Endothelial cell of umbilical vein (primary cell): ENCODE measurements at regions not wholly inside any gene's neighbourhood (a gene's known extent, or its start where the extent isn't known, plus 50 kb on each side); places are given as distances from the start of the nearest gene placed in this dataset.

Source experiments
- BruUV-seq: library from RNA; stranded (reverse); fragments of 400-500 nt; replicated peaks from 2 replicates; lab custom pipeline; 2021; lab: Mats Ljungman, UMichigan
- CTCF ChIA-PET: fragments of 300-600, 350-600 bp; sonication (Branson Sonifier 250); formaldehyde crosslinking; loops from one replicate; lab custom pipeline; 2021; ENCODE audit warnings: antibody characterized with exemption, inconsistent platforms; lab: Charles Lee
- POLR2A ChIA-PET: fragments of 300-600, 350-600 bp; sonication (Branson Sonifier 250); formaldehyde crosslinking; loops from one replicate; lab custom pipeline; 2021; ENCODE audit warnings: antibody characterized with exemption, inconsistent platforms; lab: Charles Lee
- DNase-seq: peaks from one replicate; pipeline ENCODE4 v3.0.0-alpha.2; 2011; ENCODE audit warnings: low read depth, low spot score
- FAIRE-seq: peaks from 2 replicates; lab custom pipeline; 2011; peaks lifted over from hg19 to GRCh38; lab: Jason Lieb, UNC
- H2AFZ ChIP-seq: 2 replicates; pipeline ENCODE4 v1.6.0; 2012; ENCODE audit warnings: low read depth, low read length, control low read depth, inconsistent platforms
- H3K27ac ChIP-seq: 2 replicates; pipeline ENCODE4 v1.5.1; 2011; ENCODE audit warnings: low read depth, mild to moderate bottlenecking, control low read depth, low read length, moderate library complexity; ENCODE audit not compliant: insufficient read depth
- H3K27me3 ChIP-seq, 2 experiments: 2 replicates each; pipeline versions ENCODE4 v1.6.0 to v1.6.1; 2011; ENCODE audit warnings: low read length in 2 of 2, mixed read lengths in 1 of 2; ENCODE audit not compliant: control insufficient read depth in 2 of 2, insufficient read depth in 2 of 2
- H3K36me3 ChIP-seq, 2 experiments: 2 replicates in 1 of 2; 3 replicates in 1 of 2; pipeline ENCODE4 v1.5.1; 2011; ENCODE audit warnings: low read length in 2 of 2, mild to moderate bottlenecking in 1 of 2, moderate library complexity in 1 of 2; ENCODE audit not compliant: control insufficient read depth in 2 of 2, insufficient read depth in 2 of 2; ENCODE audit errors: extremely low read depth in 1 of 2
- H3K4me1 ChIP-seq: 3 replicates; pipeline ENCODE4 v1.5.1; 2011; ENCODE audit warnings: mild to moderate bottlenecking, low read length; ENCODE audit not compliant: control insufficient read depth, insufficient read depth; ENCODE audit errors: extremely low read depth
- H3K4me2 ChIP-seq: 2 replicates; pipeline ENCODE4 v1.6.1; 2011; ENCODE audit warnings: low read length, control low read depth, mixed read lengths; ENCODE audit not compliant: insufficient read depth
- H3K4me3 ChIP-seq, 3 experiments: fragments of 200-600 bp in 1 of 3; sonication (generic), shearing (Covaris generic) in 1 of 3; replicated peaks in 1 of 3; 2 replicates each; pipeline ENCODE4 v1.5.1; 2011 to 2016; ENCODE audit warnings: control low read depth in 3 of 3, low read length in 3 of 3, mild to moderate bottlenecking in 2 of 3, inconsistent platforms in 1 of 3, low read depth in 1 of 3, moderate library complexity in 1 of 3; ENCODE audit not compliant: insufficient read depth in 1 of 3
- H3K79me2 ChIP-seq: 2 replicates; pipeline ENCODE4 v1.6.0; 2012; ENCODE audit warnings: low read length, inconsistent platforms; ENCODE audit not compliant: control insufficient read depth, insufficient read depth
- H3K9ac ChIP-seq: replicated peaks from 2 replicates; pipeline ENCODE3; 2011; ENCODE audit warnings: low read length, control low read depth; ENCODE audit not compliant: insufficient read depth; ENCODE audit errors: extremely low read depth
- H3K9me1 ChIP-seq: replicated peaks from 3 replicates; pipeline ENCODE4 v1.6.0; 2011; ENCODE audit warnings: mild to moderate bottlenecking, low read length; ENCODE audit not compliant: control insufficient read depth, insufficient read depth; ENCODE audit errors: extremely low read depth
- H3K9me3 ChIP-seq: replicated peaks from 2 replicates; pipeline ENCODE4 v1.5.1; 2012; ENCODE audit warnings: low read length, inconsistent platforms; ENCODE audit not compliant: control insufficient read depth, insufficient read depth
- H4K20me1 ChIP-seq: replicated peaks from 2 replicates; pipeline ENCODE3; 2011; ENCODE audit warnings: mild to moderate bottlenecking, low read length; ENCODE audit not compliant: control insufficient read depth, insufficient read depth; ENCODE audit errors: extremely low read depth
- CTCF ChIP-seq, 2 donors: IDR thresholded peaks; 1 replicate in 1 of 2; 2 replicates in 1 of 2; pipeline ENCODE4 v1.5.1; 2011; ENCODE audit warnings: low read length in 2 of 2, mild to moderate bottlenecking in 2 of 2, moderate library complexity in 2 of 2, control low read depth in 1 of 2, inconsistent platforms in 1 of 2, low read depth in 1 of 2; ENCODE audit not compliant: insufficient read depth in 1 of 2; ENCODE audit errors: extremely low read depth in 1 of 2
- EZH2 ChIP-seq: IDR thresholded peaks from 2 replicates; pipeline ENCODE4 v1.6.1; 2012; ENCODE audit warnings: borderline replicate concordance, low read depth, mild to moderate bottlenecking, moderate library complexity, low read length, inconsistent platforms; ENCODE audit not compliant: severe bottlenecking
- GATA2 ChIP-seq: IDR thresholded peaks from 2 replicates; pipeline ENCODE4 v1.7.0; 2011; ENCODE audit warnings: low read depth, mild to moderate bottlenecking, moderate library complexity, mixed read lengths, low read length; ENCODE audit not compliant: insufficient read length, insufficient read depth
- JUN ChIP-seq: IDR thresholded peaks from 2 replicates; pipeline ENCODE4 v1.6.1; 2011; ENCODE audit warnings: borderline replicate concordance, low read depth; ENCODE audit not compliant: insufficient read length, insufficient read depth
- MAX ChIP-seq: IDR thresholded peaks from 2 replicates; pipeline ENCODE4 v1.6.1; 2011; ENCODE audit not compliant: insufficient read depth, insufficient read length
- POLR2A ChIP-seq: IDR thresholded peaks from 2 replicates; pipeline ENCODE4 v1.6.1; 2012; ENCODE audit warnings: low read depth, mild to moderate bottlenecking, control low read depth, low read length
- POLR2AphosphoS5 ChIP-seq: IDR thresholded peaks from 2 replicates; pipeline ENCODE4 v1.6.1; 2012; ENCODE audit warnings: low read depth, mild to moderate bottlenecking, control low read depth, low read length, moderate library complexity; ENCODE audit not compliant: insufficient read depth
- dilution Hi-C: fragments of 300-500 bp; cut with MboI; formaldehyde crosslinking; loops from one replicate; pipeline ENCODE4 v1.15.0; 2019; ENCODE audit warnings: low sequenced_read_pairs; ENCODE audit not compliant: extremely low pct_ligation_motif_present
- intact Hi-C: fragments of 100-400 bp; cut with micrococcal nuclease; formaldehyde crosslinking; loops from one replicate; pipeline ENCODE4 v1.10.0; 2022

- BruUV-seq, result no TSS peak
- no peaks in the 10 kb centered on the region for H3K27me3 ChIP-seq
- no peak overlapping the region for H2AFZ ChIP-seq
- dilution Hi-C loops (no loop called here), intact Hi-C loops (no loop called here)
- no peaks in the 10 kb centered on the region for H4K20me1 ChIP-seq
- no peak overlapping the region for H3K27ac ChIP-seq
- H3K9me1 ChIP-seq, result no peaks in the 10 kb centered on the region
- FAIRE-seq (no peak), DNase-seq (no peak)
- no peak for TF ChIP-seq POLR2AphosphoS5
- TF ChIP-seq CTCF (IDR thresholded peaks at IDR 0.05; ENCODE audit: extremely low read depth in 1 of 2, insufficient read depth in 1 of 2, low read depth in 1 of 2, low read length in 2 of 2), result no peak
- TF ChIP-seq MAX, result no peak
- TF ChIP-seq EZH2, result no peak
- no peak for TF ChIP-seq JUN
- no peaks in the 10 kb centered on the region for H3K79me2 ChIP-seq
- H3K4me2 ChIP-seq, result no peak overlapping the region
- no peak overlapping the region for H3K4me3 ChIP-seq
- ChIA-PET CTCF (no interaction called here), POLR2A (no interaction called here)
- no peaks in the 10 kb centered on the region for H3K9me3 ChIP-seq
- H3K9ac ChIP-seq, result no peak overlapping the region
- H3K4me1 ChIP-seq, result no peaks in the 10 kb centered on the region
- no peaks in the 10 kb centered on the region for H3K36me3 ChIP-seq
Observed at GRCh38 chrX:75968293-75968692, 183.2 kb upstream of the MAGEE2 start.

- Histone ChIP-seq H3K27me3 (no peaks in the 10 kb centered on the region), H3K9me1 (no peaks in the 10 kb centered on the region), H2AFZ (no peak overlapping the region), H3K4me1 (no peaks in the 10 kb centered on the region), H4K20me1 (no peaks in the 10 kb centered on the region), H3K27ac (no peak overlapping the region), H3K4me3 (no peak overlapping the region), H3K79me2 (no peaks in the 10 kb centered on the region), H3K9me3 (no peaks in the 10 kb centered on the region), H3K4me2 (no peak overlapping the region), H3K36me3 (no peaks in the 10 kb centered on the region), H3K9ac (no peak overlapping the region)
- intact Hi-C loops (no loop called here), dilution Hi-C loops (no loop called here)
- CTCF ChIA-PET, result no interaction called here
- POLR2A ChIA-PET, result no interaction called here
- BruUV-seq, result no TSS peak
- FAIRE-seq (no peak), DNase-seq (no peak)
- no peak for TF ChIP-seq GATA2
- no peak for TF ChIP-seq POLR2A
- TF ChIP-seq MAX, result no peak
- TF ChIP-seq CTCF (IDR thresholded peaks at IDR 0.05; ENCODE audit: extremely low read depth in 1 of 2, insufficient read depth in 1 of 2, low read depth in 1 of 2, low read length in 2 of 2), result no peak
- no peak for TF ChIP-seq POLR2AphosphoS5
Observed at GRCh38 chrX:75986976-75987375, 185.9 kb upstream of the PBDC1 start.
